GM23248 (cell line): ENCODE measurements at regions not wholly inside any gene's neighbourhood (a gene's known extent, or its start where the extent isn't known, plus 50 kb on each side); places are given as distances from the start of the nearest gene placed in this dataset.

Experiments used
- EZH2 ChIP-seq: fragments of 200-600 bp; sonication (generic); IDR thresholded peaks from 2 replicates; pipeline ENCODE4 v1.6.1; 2018; ENCODE audit warnings: antibody characterized with exemption, mild to moderate bottlenecking; ENCODE audit not compliant: insufficient read depth, poor library complexity, severe bottlenecking
- EZH2phosphoT487 ChIP-seq: fragments of 200-600 bp; sonication (generic); IDR thresholded peaks from 2 replicates; pipeline ENCODE4 v1.6.1; 2018; ENCODE audit warnings: antibody characterized with exemption, moderate library complexity, mild to moderate bottlenecking, low read depth; ENCODE audit not compliant: insufficient read depth

DNA sequence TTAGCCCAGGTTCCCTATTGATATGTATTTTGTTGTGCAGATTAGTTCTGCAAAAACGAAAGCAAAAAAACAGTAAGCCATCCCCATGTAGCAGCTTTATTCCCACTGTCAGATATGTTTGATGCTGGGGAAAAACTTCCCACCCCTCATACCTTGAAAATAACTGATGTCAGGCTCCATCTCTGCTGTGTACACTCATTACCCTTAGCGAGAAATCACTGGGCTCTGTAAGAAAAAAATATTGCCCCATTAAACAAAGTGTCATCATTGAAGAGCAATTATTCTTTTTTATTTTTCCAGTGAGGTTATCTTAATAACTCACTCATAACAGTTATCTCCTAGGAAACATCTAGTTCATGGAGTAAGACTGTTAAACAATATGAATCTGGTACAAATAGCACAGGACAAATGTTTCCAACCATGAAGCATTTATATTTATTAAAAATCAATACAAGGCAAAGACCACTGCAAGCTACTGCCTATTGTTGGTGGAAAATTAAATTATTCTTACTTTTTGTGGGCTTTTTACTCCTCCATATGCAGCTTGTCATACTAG lies 268.8 kb downstream of the LMBRD1 start:
- TF ChIP-seq EZH2 (no peak), EZH2phosphoT487 (no peak)
